Pancreas (tissue), 10 donors: ENCODE measurements at regions not wholly inside any gene's neighbourhood (a gene's known extent, or its start where the extent isn't known, plus 50 kb on each side); places are given as distances from the start of the nearest gene placed in this dataset.

Source experiments
- ATAC-seq, 4 donors: fragments of 200-7000 bp; cut with Tn5 transposase; one replicate each; pipeline versions ENCODE4 v1.8.0 to v1.9.1; 2020; ENCODE audit warnings: mild to moderate bottlenecking in 4 of 4, moderate library complexity in 4 of 4
- DNase-seq, 6 donors: peaks; one replicate each; pipeline ENCODE4 v3.0.0-alpha.2; 2020
- FAIRE-seq: peaks from 2 replicates; lab custom pipeline; 2012; peaks lifted over from hg19 to GRCh38; lab: Jason Lieb, UNC
- H3K27ac ChIP-seq, 4 donors: fragments of 200-600 bp; sonication (generic); 1 replicate in 3 of 4; 2 replicates in 1 of 4; pipeline versions ENCODE4 v1.5.0 to v1.8.0; 2020
- H3K27me3 ChIP-seq, 4 donors: fragments of 200-600 bp; one replicate each; pipeline ENCODE4 v1.8.0; 2021
- H3K36me3 ChIP-seq, 3 donors: fragments of 200-600 bp; sonication (generic) in 1 of 3; one replicate each; pipeline versions ENCODE4 v1.5.0 to v1.8.0; 2020 to 2021
- H3K4me1 ChIP-seq, 3 donors: fragments of 200-600 bp; one replicate each; pipeline ENCODE4 v1.8.0; 2021
- H3K4me3 ChIP-seq, 4 donors: fragments of 200-600 bp; sonication (generic) in 2 of 4; one replicate each; pipeline versions ENCODE4 v1.5.0 to v1.8.0; 2020 to 2021
- H3K9me3 ChIP-seq, 4 donors: fragments of 200-600 bp; one replicate each; pipeline ENCODE4 v1.8.0; 2021
- WGBS, 2 donors: extraction: QIAGEN DNeasy Blood & Tissue Kit; methylation state at CpG; one replicate each; pipeline ENCODE4 v1.1.7; 2013; 5-methylcytosine and 5-hydroxymethylcytosine counted together
- intact Hi-C, 3 donors: fragments of 100-400 bp; cut with DNase I; formaldehyde crosslinking; loops; one replicate each; pipeline versions ENCODE4 v1.11.1 to v1.14.2; 2022
- TF ChIP-seq, protein P1 (sequence below), 4 donors: fragments of 200-600 bp; sonication (generic) in 3 of 4; IDR thresholded peaks; one replicate each; pipeline versions ENCODE4 v1.5.0 to v1.8.0; 2021; ENCODE audit warnings: antibody characterized with exemption in 4 of 4
- donor health status: healthy with polysubstance abuse.
- donor health status: DM: no; HTN: no; CAD: no; lungs with moderate emphysema.
- donor health status: DM: no; HTN: no; CAD: no.
- donor health status: control.
- donor health status: control.
- donor health status: Bipolar disorder and iron deficiency.
- donor health status: DM: yes; HTN: yes; CAD: no.
- donor health status: DM: no; HTN: no; CAD: no.
- donor health status: DM: no; HTN: no; CAD: no.
- donor health status: DM: yes; HTN: yes; CAD: no.

GRCh38 chr1:34425785-34426184 lies 249.1 kb downstream of the C1orf94 start:
- Histone ChIP-seq H3K4me3 (no peak overlapping the region), H3K27me3 (no peaks in the 10 kb centered on the region), H3K4me1 (no peaks in the 10 kb centered on the region), H3K9me3 (no peaks in the 10 kb centered on the region), H3K36me3 (no peaks in the 10 kb centered on the region), H3K27ac (no peak overlapping the region)
- no peak for FAIRE-seq
- intact Hi-C loops: no loop called here
- TF ChIP-seq, protein P1, sequence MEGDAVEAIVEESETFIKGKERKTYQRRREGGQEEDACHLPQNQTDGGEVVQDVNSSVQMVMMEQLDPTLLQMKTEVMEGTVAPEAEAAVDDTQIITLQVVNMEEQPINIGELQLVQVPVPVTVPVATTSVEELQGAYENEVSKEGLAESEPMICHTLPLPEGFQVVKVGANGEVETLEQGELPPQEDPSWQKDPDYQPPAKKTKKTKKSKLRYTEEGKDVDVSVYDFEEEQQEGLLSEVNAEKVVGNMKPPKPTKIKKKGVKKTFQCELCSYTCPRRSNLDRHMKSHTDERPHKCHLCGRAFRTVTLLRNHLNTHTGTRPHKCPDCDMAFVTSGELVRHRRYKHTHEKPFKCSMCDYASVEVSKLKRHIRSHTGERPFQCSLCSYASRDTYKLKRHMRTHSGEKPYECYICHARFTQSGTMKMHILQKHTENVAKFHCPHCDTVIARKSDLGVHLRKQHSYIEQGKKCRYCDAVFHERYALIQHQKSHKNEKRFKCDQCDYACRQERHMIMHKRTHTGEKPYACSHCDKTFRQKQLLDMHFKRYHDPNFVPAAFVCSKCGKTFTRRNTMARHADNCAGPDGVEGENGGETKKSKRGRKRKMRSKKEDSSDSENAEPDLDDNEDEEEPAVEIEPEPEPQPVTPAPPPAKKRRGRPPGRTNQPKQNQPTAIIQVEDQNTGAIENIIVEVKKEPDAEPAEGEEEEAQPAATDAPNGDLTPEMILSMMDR (IDR thresholded peaks at IDR 0.05): no peak
- DNase-seq: no peak
- peak in 1 of 4 donors; percentile 22 for ATAC-seq
- WGBS, 2 donors: 32 to 64% methylated on average over 2 of the region's 2 CpGs

- TF ChIP-seq, protein P1 (IDR thresholded peaks at IDR 0.05): no peak
- Histone ChIP-seq H3K4me1 (no peaks in the 10 kb centered on the region), H3K9me3 (no peaks in the 10 kb centered on the region), H3K27me3 (no peaks in the 10 kb centered on the region), H3K36me3 (no peaks in the 10 kb centered on the region), H3K4me3 (no peak overlapping the region), H3K27ac (no peak overlapping the region)
- intact Hi-C loops: no loop called here
- ATAC-seq (no peak), DNase-seq (no peak), FAIRE-seq (no peak)
These were observed 249.7 kb downstream of the C1orf94 start for GRCh38 chr1:34426325-34426896.

DNA sequence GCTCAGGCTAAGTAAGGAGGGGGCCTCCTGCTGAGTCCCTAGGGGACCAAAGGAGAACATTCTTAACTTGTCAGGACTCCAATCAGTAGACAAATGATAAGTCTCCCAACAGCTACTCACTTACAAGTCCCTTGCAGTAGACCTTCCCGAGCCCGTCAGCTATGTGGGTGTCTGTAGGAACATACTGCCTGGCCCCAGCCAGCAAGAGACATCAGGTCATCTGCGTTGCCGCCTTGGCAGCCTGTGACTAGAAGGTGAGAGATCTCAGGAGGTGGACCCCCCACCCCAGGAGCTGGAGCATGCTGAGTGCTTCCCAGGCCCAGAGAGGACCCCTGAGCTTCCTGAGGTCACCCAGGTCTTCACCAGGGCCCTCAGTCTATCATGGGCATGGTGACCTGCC lies 250.5 kb downstream of the C1orf94 start:
- TF ChIP-seq, protein P1 (IDR thresholded peaks at IDR 0.05): no peak
- Histone ChIP-seq H3K9me3 (no peaks in the 10 kb centered on the region), H3K27ac (no peak overlapping the region), H3K4me1 (no peaks in the 10 kb centered on the region), H3K27me3 (no peaks in the 10 kb centered on the region), H3K36me3 (no peaks in the 10 kb centered on the region), H3K4me3 (no peak overlapping the region)
- WGBS, 2 donors: 85 to 91% methylated on average over 4 of the region's 4 CpGs
- ATAC-seq (no peak), DNase-seq (no peak), FAIRE-seq (no peak)
- intact Hi-C loops: no loop called here

GRCh38 chr1:34433099-34433498 lies 256.4 kb downstream of the C1orf94 start:
- intact Hi-C loops: no loop called here
- no peak for ATAC-seq
- Histone ChIP-seq H3K9me3 (no peaks in the 10 kb centered on the region), H3K36me3 (no peaks in the 10 kb centered on the region), H3K27ac (no peak overlapping the region), H3K4me3 (no peak overlapping the region), H3K4me1 (no peaks in the 10 kb centered on the region), H3K27me3 (no peaks in the 10 kb centered on the region)
- no peak for FAIRE-seq
- TF ChIP-seq, protein P1 (IDR thresholded peaks at IDR 0.05): no peak
- WGBS, 2 donors: 60 to 74% methylated on average over 5 of the region's 5 CpGs
- DNase-seq: no peak

DNA sequence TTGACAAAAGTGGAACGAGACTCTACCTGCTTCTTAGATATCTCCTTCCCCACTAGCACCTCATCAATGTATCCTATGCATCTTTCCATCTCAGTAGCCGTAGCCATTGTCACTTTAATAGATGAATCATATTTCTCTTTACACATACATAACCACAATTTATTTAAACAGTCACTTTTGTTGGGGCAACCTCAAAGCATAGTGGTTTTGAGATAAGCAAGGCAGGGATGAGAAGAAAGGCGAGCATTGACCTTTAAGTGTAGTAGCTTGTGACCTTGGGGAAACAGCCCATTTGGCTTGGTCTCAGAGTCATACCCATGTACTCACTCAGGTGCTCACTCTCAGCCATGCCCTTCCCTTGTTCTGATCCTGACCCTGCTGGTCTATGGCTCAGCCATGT lies 260.1 kb downstream of the C1orf94 start:
- ATAC-seq: no peak
- no peak overlapping the region for H3K27ac ChIP-seq
- WGBS, 2 donors: 44 to 45% methylated on average over 3 of the region's 3 CpGs
- H3K36me3 ChIP-seq: no peaks in the 10 kb centered on the region
- intact Hi-C loops: no loop called here
- H3K4me1 ChIP-seq: no peaks in the 10 kb centered on the region
- FAIRE-seq: no peak
- TF ChIP-seq, protein P1 (IDR thresholded peaks at IDR 0.05): no peak
- no peaks in the 10 kb centered on the region for H3K27me3 ChIP-seq
- H3K9me3 ChIP-seq: no peaks in the 10 kb centered on the region
- H3K4me3 ChIP-seq: no peak overlapping the region
- no peak for DNase-seq
